Activated CD4-positive, alpha-beta T cell treated with anti-CD3 and anti-CD28 coated beads for 36 hours (primary cell): ENCODE measurements at regions not wholly inside any gene's neighbourhood (a gene's known extent, or its start where the extent isn't known, plus 50 kb on each side); places are given as distances from the start of the nearest gene placed in this dataset. TPM values are rescaled to one million over a fixed set of nuclear protein-coding genes. Genes with fewer than 3 reads are reported as not detected.

Source experiments
- ATAC-seq: fragments of 200-7000 bp; cut with Tn5 transposase; one replicate; pipeline ENCODE4 v1.10.0; 2021; ENCODE audit warnings: mild to moderate bottlenecking, moderate library complexity
- CTCF ChIA-PET: fragments of 350-600 bp; sonication (Branson Sonifier 250); formaldehyde crosslinking; loops from one replicate; lab custom pipeline; 2021; ENCODE audit warnings: antibody characterized with exemption; lab: Charles Lee
- POLR2A ChIA-PET: fragments of 350-600 bp; sonication (Branson Sonifier 250); formaldehyde crosslinking; loops from one replicate; lab custom pipeline; 2021; ENCODE audit warnings: antibody characterized with exemption, inconsistent platforms; lab: Charles Lee
- DNase-seq: peaks from one replicate; pipeline ENCODE4 v3.0.0-alpha.2; 2020
- H3K27ac Mint-ChIP-seq: one replicate; pipeline ENCODE4 v1.8.0; 2021; ENCODE audit warnings: mixed read lengths
- H3K27me3 Mint-ChIP-seq: one replicate; pipeline ENCODE4 v1.8.0; 2021; ENCODE audit warnings: mixed read lengths
- H3K36me3 Mint-ChIP-seq: one replicate; pipeline ENCODE4 v1.8.0; 2021; ENCODE audit warnings: low read depth, mixed read lengths
- H3K4me1 Mint-ChIP-seq: one replicate; pipeline ENCODE4 v1.8.0; 2021; ENCODE audit warnings: mixed read lengths
- H3K4me3 Mint-ChIP-seq: one replicate; pipeline ENCODE4 v1.8.0; 2021; ENCODE audit warnings: mild to moderate bottlenecking, moderate library complexity, mixed read lengths
- H3K9me3 Mint-ChIP-seq: one replicate; pipeline ENCODE4 v1.8.0; 2021; ENCODE audit warnings: low read depth, mixed read lengths
- intact Hi-C, 2 experiments: fragments of 100-400 bp; cut with DNase I in 1 of 2; cut with micrococcal nuclease in 1 of 2; formaldehyde crosslinking; loops; one replicate each; pipeline versions ENCODE4 v1.14.2 to v1.15.1; 2022 to 2024; cut with DNase I, micrococcal nuclease
- microRNA-seq: library from miRNA; unstranded; fragments of <30 nt; microRNA quantifications from one replicate; pipeline ENCODE4 v1.2.0, GENCODE V29; 2021; ENCODE audit warnings: borderline replicate concordance

DNA sequence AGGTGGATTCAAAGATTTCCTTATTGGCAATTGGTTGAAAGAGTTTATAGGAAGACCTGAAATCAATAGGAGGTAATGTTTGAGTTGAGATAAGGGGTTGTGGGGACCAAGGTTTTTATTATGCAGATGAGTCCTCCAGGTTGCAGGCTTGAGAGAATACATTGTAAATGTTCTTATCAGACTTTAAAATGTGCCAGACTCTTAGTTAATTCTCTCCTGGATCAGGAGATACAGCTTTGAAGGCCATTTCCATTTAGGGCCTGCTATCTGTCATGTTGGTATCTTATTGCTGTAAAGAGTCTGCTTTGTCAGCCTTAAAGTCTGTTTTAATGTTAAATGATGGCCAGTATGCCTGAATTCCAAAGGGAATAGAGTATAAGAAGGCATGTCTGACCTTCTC is 61.8 kb upstream of the CALCR start:
- H3K4me3 Mint-ChIP-seq, result no peak overlapping the region
- no peaks in the 10 kb centered on the region for H3K36me3 Mint-ChIP-seq
- POLR2A ChIA-PET, result no interaction called here
- H3K27ac Mint-ChIP-seq, result no peak overlapping the region
- CTCF ChIA-PET, result no interaction called here
- H3K4me1 Mint-ChIP-seq, result no peaks in the 10 kb centered on the region
- DNase-seq (no peak), ATAC-seq (no peak)
- peaks cover 3% of the 10 kb centered on the region for H3K27me3 Mint-ChIP-seq
- intact Hi-C loops, result no loop called here
- no peaks in the 10 kb centered on the region for H3K9me3 Mint-ChIP-seq

DNA sequence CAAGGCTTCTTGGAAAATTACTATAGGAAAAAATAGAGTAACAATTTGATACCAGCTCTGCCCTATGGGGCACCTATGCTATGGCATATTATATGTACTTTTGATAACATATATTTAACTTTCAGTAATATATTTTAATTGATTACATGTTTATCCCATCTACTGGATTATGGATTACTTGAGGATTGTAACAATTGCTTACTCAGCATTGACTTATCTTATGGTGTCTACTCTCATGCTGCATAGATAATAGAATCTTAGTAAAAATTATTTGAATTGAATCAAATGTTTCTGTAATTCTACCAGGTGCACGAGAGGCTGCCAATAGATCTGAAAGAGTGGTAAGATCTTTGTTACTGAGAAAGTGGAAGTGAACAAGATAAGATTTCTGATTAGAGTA is 57.8 kb upstream of the CALCR start:
- CTCF ChIA-PET, result interaction anchor here (1.4 kb wide), 1 partner anchor 9 kb away, joined by 3 read pairs; no protein-coding TSS in a partner anchor
- H3K9me3 Mint-ChIP-seq, result no peaks in the 10 kb centered on the region
- no peaks in the 10 kb centered on the region for H3K36me3 Mint-ChIP-seq
- no peak for DNase-seq
- H3K4me3 Mint-ChIP-seq, result no peak overlapping the region
- POLR2A ChIA-PET, result no interaction called here
- H3K27me3 Mint-ChIP-seq, result peaks cover 3% of the 10 kb centered on the region
- ATAC-seq, result no peak
- intact Hi-C loops, result no loop called here
- no peak overlapping the region for H3K27ac Mint-ChIP-seq
- H3K4me1 Mint-ChIP-seq, result no peaks in the 10 kb centered on the region

DNA sequence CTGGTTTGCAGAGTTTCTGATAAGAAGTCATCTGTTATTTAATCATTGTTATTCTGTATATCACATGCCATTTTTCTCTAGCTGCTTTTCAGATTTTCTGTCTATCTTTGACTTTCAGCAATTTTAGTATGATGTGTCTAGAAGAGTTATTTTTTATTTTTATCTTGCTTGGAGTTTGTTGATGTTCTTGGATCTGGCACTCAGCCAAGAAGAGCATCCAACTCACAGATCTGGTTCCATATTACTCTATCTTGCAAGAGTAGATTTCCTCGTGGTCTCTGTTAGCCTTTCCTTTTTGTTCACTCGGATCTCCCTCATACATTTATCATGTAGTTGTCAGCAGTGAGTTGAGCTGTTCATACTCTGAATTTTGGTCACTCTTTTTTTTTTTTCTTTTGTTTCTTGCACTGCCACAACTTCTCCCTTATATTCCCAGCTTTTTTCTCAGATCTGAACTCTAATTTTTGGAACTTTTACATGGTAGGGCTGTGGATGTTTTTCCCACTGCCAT is 54.8 kb upstream of the CALCR start:
- DNase-seq, result no peak
- POLR2A ChIA-PET, result no interaction called here

DNA sequence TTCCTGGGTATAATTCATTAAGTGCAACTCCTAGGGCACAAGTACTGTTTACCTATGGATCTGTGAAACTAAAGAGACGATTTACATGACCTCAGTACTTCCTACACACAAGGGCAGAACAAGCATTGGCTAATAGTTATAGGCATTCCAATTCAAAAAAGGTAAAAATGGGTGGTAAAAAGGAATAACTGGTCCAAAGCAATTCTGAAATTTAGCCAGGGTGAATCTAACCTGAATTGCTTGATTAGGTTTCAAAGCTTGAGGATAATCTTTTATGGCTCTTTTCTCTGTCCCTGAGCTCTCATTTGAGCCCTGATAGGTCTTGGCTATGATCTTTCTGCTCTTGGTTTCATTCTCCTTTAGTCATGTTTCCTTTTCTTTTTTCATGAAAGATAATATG is 52.3 kb upstream of the CALCR start:
- DNase-seq, result no peak
- Mint-ChIP-seq H3K4me3 (no peak overlapping the region), H3K4me1 (no peaks in the 10 kb centered on the region), H3K27ac (no peak overlapping the region), H3K27me3 (no peaks in the 10 kb centered on the region), H3K36me3 (no peaks in the 10 kb centered on the region), H3K9me3 (peaks cover 5% of the 10 kb centered on the region)
- no peak for ATAC-seq
- POLR2A ChIA-PET, result no interaction called here
- intact Hi-C loops, result no loop called here
- CTCF ChIA-PET, result no interaction called here

More for the DNA sequence above, 54.8 kb upstream of the CALCR start:
- CTCF ChIA-PET, result no interaction called here
- Mint-ChIP-seq H3K27ac (no peak overlapping the region), H3K4me1 (no peaks in the 10 kb centered on the region), H3K9me3 (peaks cover 5% of the 10 kb centered on the region), H3K27me3 (peaks cover 3% of the 10 kb centered on the region), H3K4me3 (no peak overlapping the region), H3K36me3 (no peaks in the 10 kb centered on the region)
- no peak for ATAC-seq
- intact Hi-C loops, result no loop called here

Small RNA genes lying in the stretch of these regions (microRNA-seq; reads per million reads assigned to microRNA genes)
- gene MIR4652, result not detected
